Fibroblast of lung (primary cell): ENCODE measurements at regions not wholly inside any gene's neighbourhood (a gene's known extent, or its start where the extent isn't known, plus 50 kb on each side); places are given as distances from the start of the nearest gene placed in this dataset.

Experiments
- CTCF ChIP-seq, 2 donors: IDR thresholded peaks in 1 of 2; conservative IDR thresholded peaks in 1 of 2; 1 replicate in 1 of 2; 2 replicates in 1 of 2; pipeline ENCODE4 v1.5.1; 2011 to 2012; ENCODE audit warnings: low read length in 2 of 2, control low read depth in 1 of 2, inconsistent platforms in 1 of 2, low read depth in 1 of 2, mild to moderate bottlenecking in 1 of 2
- EZH2 ChIP-seq: IDR thresholded peaks from 2 replicates; pipeline ENCODE4 v1.5.1; 2012; ENCODE audit warnings: low read length, control low read depth, mild to moderate bottlenecking; ENCODE audit errors: missing control alignments

DNA sequence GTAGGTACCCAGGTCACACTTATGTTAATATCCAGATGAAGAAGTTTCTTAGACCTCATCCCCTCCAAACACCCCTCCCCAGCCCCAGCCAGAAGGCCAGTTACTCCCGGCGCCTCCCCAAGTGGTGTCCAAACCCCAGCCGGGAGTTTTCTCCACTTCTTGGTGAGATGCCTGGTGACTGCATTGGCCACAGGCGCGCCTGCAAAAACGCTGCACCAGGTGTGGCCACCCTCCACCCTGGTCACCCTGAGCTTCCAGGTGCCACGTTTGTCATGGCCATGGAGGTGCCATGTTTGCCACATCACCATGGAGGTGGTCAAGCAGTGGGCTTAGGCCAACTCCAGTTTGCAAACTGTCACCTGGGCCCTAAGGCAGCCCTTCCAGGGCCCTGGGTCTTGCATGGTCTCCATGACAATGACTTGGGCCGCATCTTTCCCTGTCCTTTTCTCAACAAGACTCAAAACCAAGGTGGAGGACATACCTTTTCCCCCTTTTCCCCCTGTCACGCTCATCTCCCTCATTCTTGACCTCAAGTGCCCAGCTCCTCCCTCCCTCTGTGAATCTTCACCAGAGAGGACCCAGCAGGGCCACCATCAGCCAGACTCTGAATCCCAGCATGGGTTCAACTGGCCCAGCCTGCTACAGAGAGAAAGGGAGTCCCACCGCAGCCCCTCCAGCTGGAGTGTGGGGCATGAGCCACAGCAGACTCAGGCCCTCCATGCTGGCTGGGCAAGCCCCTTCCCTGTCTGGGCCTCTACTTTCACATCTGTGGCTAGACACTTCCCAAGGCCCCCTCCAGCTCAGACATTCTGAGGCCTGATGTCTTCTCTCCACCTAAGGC lies 125.9 kb upstream of the ZBTB40 start:
- no peak for TF ChIP-seq CTCF (conservative IDR thresholded peaks at IDR 0.05 in 1 of 2, IDR thresholded peaks at IDR 0.05 in 1 of 2; ENCODE audit: low read depth in 1 of 2, low read length in 2 of 2)
- no peak for TF ChIP-seq EZH2
